Body of pancreas (tissue), 4 donors: ENCODE measurements at regions not wholly inside any gene's neighbourhood (a gene's known extent, or its start where the extent isn't known, plus 50 kb on each side); places are given as distances from the start of the nearest gene placed in this dataset.

Source experiments
- ATAC-seq: fragments of 150-250 bp; one replicate; pipeline ENCODE4 v1.9.1; 2016
- DNase-seq, 4 donors: peaks; one replicate each; pipeline ENCODE4 v3.0.0-alpha.2; 2019
- H3K27ac ChIP-seq, 4 donors: fragments of 200-600 bp; sonication (generic); 1 replicate in 3 of 4; 2 replicates in 1 of 4; pipeline versions ENCODE4 v1.5.1 to v1.6.1; 2016 to 2019; ENCODE audit warnings: mild to moderate bottlenecking in 1 of 4, mixed read lengths in 1 of 4, moderate library complexity in 1 of 4
- H3K27me3 ChIP-seq, 2 donors: fragments of 200-600 bp; sonication (generic); one replicate each; pipeline ENCODE4 v1.6.0; 2016; ENCODE audit warnings: mild to moderate bottlenecking in 1 of 2
- H3K36me3 ChIP-seq, 2 donors: fragments of 200-600 bp; sonication (generic); replicated peaks in 1 of 2; 2 replicates each; pipeline ENCODE4 v1.5.1; 2016; ENCODE audit warnings: low read depth in 2 of 2; ENCODE audit not compliant: insufficient read depth in 1 of 2
- H3K4me1 ChIP-seq: fragments of 200-600 bp; sonication (generic); one replicate; pipeline ENCODE4 v1.6.0; 2016
- H3K4me3 ChIP-seq, 2 donors: fragments of 200-600 bp; sonication (generic); 1 replicate in 1 of 2; 2 replicates in 1 of 2; pipeline ENCODE4 v1.5.1; 2016 to 2019
- H3K9me3 ChIP-seq, 3 donors: fragments of 200-600 bp; sonication (generic); 1 replicate in 2 of 3; 2 replicates in 1 of 3; pipeline ENCODE4 v1.5.1; 2016
- CTCF ChIP-seq, 7 experiments: fragments of 450-650 bp in 4 of 7; fragments of 200-600 bp in 3 of 7; sonication (generic) in 3 of 7; IDR thresholded peaks; one replicate each; pipeline ENCODE4 v1.5.1; 2016 to 2019; ENCODE audit warnings: antibody characterized with exemption in 7 of 7
- POLR2A ChIP-seq, 3 donors: fragments of 450-650 bp; IDR thresholded peaks; one replicate each; pipeline ENCODE4 v1.6.1; 2016; ENCODE audit warnings: antibody characterized with exemption in 3 of 3, mild to moderate bottlenecking in 2 of 3
- WGBS, 2 donors: methylation state at CpG; one replicate each; pipeline ENCODE4 v1.1.5; 2017; 5-methylcytosine and 5-hydroxymethylcytosine counted together
- intact Hi-C: fragments of 100-400 bp; cut with DNase I; formaldehyde crosslinking; loops from one replicate; pipeline ENCODE4 v1.15.1; 2023

- Histone ChIP-seq H3K27ac (no peak overlapping the region), H3K4me1 (no peaks in the 10 kb centered on the region), H3K9me3 (no peaks in the 10 kb centered on the region), H3K4me3 (no peak overlapping the region), H3K27me3 (no peaks in the 10 kb centered on the region), H3K36me3 (no peaks in the 10 kb centered on the region)
- no peak for ATAC-seq
- DNase-seq, result no peak
- WGBS, 2 donors, result 64 to 86% methylated on average over 2 of the region's 2 CpGs
- intact Hi-C loops, result no loop called here
- TF ChIP-seq POLR2A (IDR thresholded peaks at IDR 0.05) (no peak), CTCF (IDR thresholded peaks at IDR 0.05) (no peak)
These were observed 229.1 kb downstream of the PSAT1 start for GRCh38 chr9:78525986-78526560.

- DNase-seq (no peak), ATAC-seq (no peak)
- H3K9me3 ChIP-seq, result no peaks in the 10 kb centered on the region
- no peaks in the 10 kb centered on the region for H3K27me3 ChIP-seq
- no peak overlapping the region for H3K27ac ChIP-seq
- no peaks in the 10 kb centered on the region for H3K36me3 ChIP-seq
- no peak overlapping the region for H3K4me3 ChIP-seq
- no peak for TF ChIP-seq CTCF (IDR thresholded peaks at IDR 0.05)
- H3K4me1 ChIP-seq, result no peaks in the 10 kb centered on the region
- intact Hi-C loops, result no loop called here
- 56 to 63% methylated on average over 2 of the region's 2 CpGs for WGBS, 2 donors
These were observed 236.6 kb downstream of the PSAT1 start for GRCh38 chr9:78533500-78533899.

GRCh38 chr9:78539188-78539587, 242.3 kb downstream of the PSAT1 start:
- H3K9me3 ChIP-seq, result no peaks in the 10 kb centered on the region
- 42 to 43% methylated on average over 3 of the region's 3 CpGs for WGBS, 2 donors
- TF ChIP-seq CTCF (IDR thresholded peaks at IDR 0.05), result no peak
- no peak for TF ChIP-seq POLR2A (IDR thresholded peaks at IDR 0.05)
- no peak overlapping the region for H3K27ac ChIP-seq
- no peak for DNase-seq
- H3K4me1 ChIP-seq, result no peaks in the 10 kb centered on the region
- no peaks in the 10 kb centered on the region for H3K27me3 ChIP-seq
- intact Hi-C loops, result no loop called here
- no peaks in the 10 kb centered on the region for H3K36me3 ChIP-seq
- no peak for ATAC-seq
- H3K4me3 ChIP-seq, result no peak overlapping the region

GRCh38 chr9:78539904-78540303, 243.0 kb downstream of the PSAT1 start:
- no peaks in the 10 kb centered on the region for H3K27me3 ChIP-seq
- 8 to 19% methylated on average over 2 of the region's 2 CpGs for whole genome bisulfite sequencing, 2 donors
- TF ChIP-seq POLR2A (IDR thresholded peaks at IDR 0.05), result no peak
- no peak for TF ChIP-seq CTCF (IDR thresholded peaks at IDR 0.05)
- H3K36me3 ChIP-seq, result no peaks in the 10 kb centered on the region
- peak; percentile 33 for ATAC-seq
- no peaks in the 10 kb centered on the region for H3K4me1 ChIP-seq
- no peaks in the 10 kb centered on the region for H3K9me3 ChIP-seq
- H3K27ac ChIP-seq, result no peak overlapping the region
- intact Hi-C loops, result no loop called here
- DNase-seq, result peak in 2 of 4 donors; percentile 33 to 37
- no peak overlapping the region for H3K4me3 ChIP-seq

- intact Hi-C loops, result no loop called here
- 43 to 47% methylated on average over 9 of the region's 9 CpGs for WGBS, 2 donors
- ATAC-seq, result no peak
- H3K9me3 ChIP-seq, result no peaks in the 10 kb centered on the region
- no peaks in the 10 kb centered on the region for H3K4me1 ChIP-seq
- no peaks in the 10 kb centered on the region for H3K27me3 ChIP-seq
- no peaks in the 10 kb centered on the region for H3K36me3 ChIP-seq
- H3K27ac ChIP-seq, result no peak overlapping the region
- H3K4me3 ChIP-seq, result no peak overlapping the region
- DNase-seq, result no peak
- TF ChIP-seq CTCF (IDR thresholded peaks at IDR 0.05) (no peak), POLR2A (IDR thresholded peaks at IDR 0.05) (no peak)
These were observed 245.0 kb downstream of the PSAT1 start for GRCh38 chr9:78541868-78542443.
